ENCODE measurements at regions not wholly inside any gene's neighbourhood (a gene's known extent, or its start where the extent isn't known, plus 50 kb on each side); places are given as distances from the start of the nearest gene placed in this dataset.
"Not testable (repeated sequence)": the region's sequence is repeated elsewhere in the genome, so short reads cannot be mapped to it uniquely, and the experiment has no call there.

DNA sequence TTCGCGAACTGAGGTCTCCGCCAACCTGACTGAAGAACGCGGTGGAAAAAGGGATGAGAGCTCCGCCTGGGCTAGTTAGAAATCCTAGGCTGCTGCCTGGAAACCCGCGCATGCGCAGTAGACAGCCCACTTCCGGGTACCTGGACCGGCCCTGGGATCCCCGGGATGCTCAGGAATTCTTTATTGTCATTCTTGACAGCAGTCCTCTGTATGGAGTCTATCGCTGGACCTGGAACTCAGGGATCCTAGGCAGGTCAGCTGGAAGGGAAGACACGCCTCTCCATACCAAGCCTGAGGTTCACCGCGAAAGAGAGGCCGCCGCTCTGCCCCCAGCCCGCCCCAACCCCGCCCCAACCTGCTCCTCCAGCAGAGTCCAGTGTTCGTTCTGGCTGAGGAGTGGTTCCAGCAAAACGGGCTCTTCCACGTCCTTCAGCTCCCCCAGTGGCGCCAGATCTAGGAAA, 1379.2 kb upstream of the DEFB115 start:
- Histone ChIP-seq H3K4me3 (no peak overlapping the region), H3K36me3 (no peaks in the 10 kb centered on the region), H3K27me3 (no peaks in the 10 kb centered on the region), H3K9me3 (peaks cover 0 to 29% (median 7%) of the 10 kb centered on the region in 12 donors), H3K27ac (no peak overlapping the region), H3K4me1 (no peaks in the 10 kb centered on the region)
- intact Hi-C loops (cut with DNase I) = no loop called here
- TF ChIP-seq POLR2A (IDR thresholded peaks at IDR 0.05) = no peak
- TF ChIP-seq, protein P1, sequence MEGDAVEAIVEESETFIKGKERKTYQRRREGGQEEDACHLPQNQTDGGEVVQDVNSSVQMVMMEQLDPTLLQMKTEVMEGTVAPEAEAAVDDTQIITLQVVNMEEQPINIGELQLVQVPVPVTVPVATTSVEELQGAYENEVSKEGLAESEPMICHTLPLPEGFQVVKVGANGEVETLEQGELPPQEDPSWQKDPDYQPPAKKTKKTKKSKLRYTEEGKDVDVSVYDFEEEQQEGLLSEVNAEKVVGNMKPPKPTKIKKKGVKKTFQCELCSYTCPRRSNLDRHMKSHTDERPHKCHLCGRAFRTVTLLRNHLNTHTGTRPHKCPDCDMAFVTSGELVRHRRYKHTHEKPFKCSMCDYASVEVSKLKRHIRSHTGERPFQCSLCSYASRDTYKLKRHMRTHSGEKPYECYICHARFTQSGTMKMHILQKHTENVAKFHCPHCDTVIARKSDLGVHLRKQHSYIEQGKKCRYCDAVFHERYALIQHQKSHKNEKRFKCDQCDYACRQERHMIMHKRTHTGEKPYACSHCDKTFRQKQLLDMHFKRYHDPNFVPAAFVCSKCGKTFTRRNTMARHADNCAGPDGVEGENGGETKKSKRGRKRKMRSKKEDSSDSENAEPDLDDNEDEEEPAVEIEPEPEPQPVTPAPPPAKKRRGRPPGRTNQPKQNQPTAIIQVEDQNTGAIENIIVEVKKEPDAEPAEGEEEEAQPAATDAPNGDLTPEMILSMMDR (IDR thresholded peaks at IDR 0.05) = no peak
- DNase-seq (peak in 2 of 5 donors; percentile 16 to 62), ATAC-seq (peak; percentile 38 to 64 (median 58))
- WGBS, 4 donors = 32 to 53% (median 42%) methylated on average over 24 of the region's 24 CpGs

DNA sequence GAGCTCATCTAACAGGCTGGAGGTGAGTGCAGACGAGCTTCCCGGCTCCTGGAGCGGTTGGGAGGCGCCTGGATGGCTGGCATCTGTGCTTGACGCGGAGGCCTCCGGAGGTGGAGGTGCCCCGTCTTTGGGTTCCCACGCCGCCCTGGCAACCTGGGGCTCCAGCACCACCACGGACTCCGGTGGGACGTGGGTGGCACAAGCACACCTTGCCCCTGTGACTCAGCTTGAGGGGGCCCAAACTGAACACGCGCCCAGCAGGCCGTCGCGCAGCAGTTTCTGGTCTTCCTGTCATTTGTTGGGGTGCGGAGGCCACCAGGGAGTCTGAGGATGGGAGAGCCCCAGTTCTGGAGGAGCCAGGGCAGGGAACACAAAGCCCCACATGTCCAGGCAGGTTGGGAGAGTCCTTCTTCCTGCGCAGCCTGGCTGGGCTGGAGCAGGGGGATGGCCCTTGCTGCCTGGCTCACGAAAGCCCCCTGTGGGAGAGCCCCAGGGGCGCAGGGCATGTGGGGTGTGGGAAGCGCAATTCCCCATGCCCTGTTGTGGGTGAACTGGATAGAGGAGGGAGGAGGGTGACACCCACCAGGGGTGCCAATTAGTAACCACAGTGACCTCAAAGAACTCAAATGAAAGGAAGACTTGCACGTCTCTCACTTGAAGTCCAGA, 1378.6 kb upstream of the DEFB115 start:
- TF ChIP-seq, protein P1 (IDR thresholded peaks at IDR 0.05) = no peak
- TF ChIP-seq POLR2A (IDR thresholded peaks at IDR 0.05) = no peak
- Histone ChIP-seq H3K27me3 (no peaks in the 10 kb centered on the region), H3K36me3 (no peaks in the 10 kb centered on the region), H3K27ac (no peak overlapping the region), H3K9me3 (peaks cover 0 to 29% (median 7%) of the 10 kb centered on the region in 12 donors), H3K4me1 (no peaks in the 10 kb centered on the region), H3K4me3 (no peak overlapping the region)
- WGBS, 4 donors = 42 to 58% (median 44%) methylated on average over 17 to 24 of the region's 24 CpGs
- intact Hi-C loops (cut with DNase I) = no loop called here
- peak in 3 of 5 donors; percentile 8 to 69 (median 23) for DNase-seq
- ATAC-seq = peak in 3 of 4 donors; percentile 28 to 60 (median 41)

DNA sequence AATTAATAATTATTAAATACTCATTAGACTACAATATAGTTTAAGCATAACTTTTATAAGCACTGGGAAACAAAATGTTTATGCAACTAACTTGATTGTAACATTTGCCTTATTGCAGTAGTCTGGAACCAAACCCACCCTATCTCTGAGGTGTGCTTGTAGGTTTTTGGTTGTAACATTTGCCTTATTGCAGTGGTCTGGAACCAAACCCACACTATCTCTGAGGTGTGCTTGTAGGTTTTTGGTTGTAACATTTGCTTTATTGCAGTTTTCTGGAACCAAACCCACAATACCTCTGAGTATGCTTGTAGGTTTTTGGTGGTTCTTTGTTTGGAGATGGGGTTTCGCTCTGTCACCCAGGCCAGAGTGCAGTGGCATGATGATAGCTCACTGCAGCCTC, 1376.4 kb upstream of the DEFB115 start:
- not testable (repeated sequence) for ATAC-seq, H3K4me1 ChIP-seq, H3K4me3 ChIP-seq, H3K27me3 ChIP-seq, H3K27ac ChIP-seq, DNase-seq, H3K36me3 ChIP-seq
- intact Hi-C loops (cut with DNase I) = loop anchor here in 1 of 10 donors (10.0 kb wide), 1 partner anchor 756 kb away; no protein-coding TSS in a partner anchor
- WGBS, 4 donors = 74 to 88% (median 86%) methylated on average over 1 of the region's 1 CpG
- peaks cover 0 to 28% (median 7%) of the 10 kb centered on the region in 12 donors for H3K9me3 ChIP-seq

DNA sequence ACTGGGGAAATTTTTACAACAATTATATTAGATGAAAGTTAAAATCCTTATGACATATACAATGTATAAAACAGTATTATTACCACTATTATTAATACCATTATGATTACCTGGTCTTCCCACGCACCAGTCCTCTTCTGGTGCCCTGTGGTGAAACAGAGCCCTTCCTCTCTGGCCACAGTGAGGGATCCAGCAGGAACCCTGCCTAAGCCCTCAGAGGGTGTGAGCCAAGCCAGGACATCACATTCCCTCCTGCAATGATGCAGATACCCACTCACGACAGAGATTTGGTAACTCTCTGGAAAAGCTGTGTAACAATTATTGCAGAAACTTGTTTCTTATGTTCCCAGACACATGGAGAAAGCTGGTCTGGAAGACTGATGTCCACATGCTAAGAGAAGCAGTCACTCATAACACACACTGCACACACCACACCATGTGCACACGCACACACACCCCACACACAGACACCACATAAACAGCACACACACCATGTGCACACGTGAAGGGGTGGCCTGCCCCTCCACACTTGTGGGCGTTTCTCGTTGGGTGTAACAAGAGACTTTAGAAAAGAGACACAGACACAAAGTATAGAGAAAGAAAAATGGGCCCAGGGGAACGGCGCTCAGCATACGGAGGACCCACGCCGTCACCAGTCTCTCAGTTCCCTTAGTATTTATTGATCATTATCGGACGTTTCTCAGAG, 1373.8 kb upstream of the DEFB115 start:
- H3K27me3 ChIP-seq, H3K4me1 ChIP-seq, H3K27ac ChIP-seq, H3K4me3 ChIP-seq, H3K36me3 ChIP-seq: not testable (repeated sequence)
- H3K9me3 ChIP-seq = peaks cover 0 to 24% (median 5%) of the 10 kb centered on the region in 12 donors
- WGBS, 4 donors = 62 to 74% (median 68%) methylated on average over 13 of the region's 13 CpGs
- DNase-seq (peak in 1 of 5 donors; percentile 46), ATAC-seq (peak in 2 of 4 donors; percentile 39 to 74)
- intact Hi-C loops (cut with DNase I) = loop anchor here in 1 of 10 donors (10.0 kb wide), 1 partner anchor 759 kb away; no protein-coding TSS in a partner anchor

DNA sequence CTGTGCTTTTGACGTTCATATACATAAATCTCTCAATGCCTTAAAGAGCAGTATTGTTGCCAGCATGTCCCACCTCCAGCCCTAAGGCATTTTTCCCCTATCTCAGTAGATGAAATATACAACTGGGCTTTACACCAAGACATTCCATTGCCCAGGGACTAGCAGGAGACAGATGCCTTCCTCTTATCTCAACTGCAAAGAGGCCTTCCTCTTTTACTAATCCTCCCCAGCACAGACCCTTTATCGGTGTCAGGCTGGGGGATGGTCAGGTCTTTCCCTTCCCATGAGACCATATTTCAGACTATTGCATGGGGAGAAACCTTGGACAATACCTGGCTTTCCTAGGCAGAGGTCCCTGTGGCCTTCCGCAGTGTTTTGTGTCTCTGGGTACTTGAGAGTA, 1373.1 kb upstream of the DEFB115 start:
- ATAC-seq, H3K4me1 ChIP-seq, H3K4me3 ChIP-seq, H3K27me3 ChIP-seq, H3K36me3 ChIP-seq, H3K27ac ChIP-seq: not testable (repeated sequence)
- 65 to 73% (median 70%) methylated on average over 3 of the region's 3 CpGs for WGBS, 4 donors
- H3K9me3 ChIP-seq = peaks cover 0 to 17% (median 0%) of the 10 kb centered on the region in 12 donors
- peak in 1 of 5 donors; percentile 48 for DNase-seq
- intact Hi-C loops (cut with DNase I) = loop anchor here in 1 of 10 donors (10.0 kb wide), 1 partner anchor 760 kb away; no protein-coding TSS in a partner anchor

DNA sequence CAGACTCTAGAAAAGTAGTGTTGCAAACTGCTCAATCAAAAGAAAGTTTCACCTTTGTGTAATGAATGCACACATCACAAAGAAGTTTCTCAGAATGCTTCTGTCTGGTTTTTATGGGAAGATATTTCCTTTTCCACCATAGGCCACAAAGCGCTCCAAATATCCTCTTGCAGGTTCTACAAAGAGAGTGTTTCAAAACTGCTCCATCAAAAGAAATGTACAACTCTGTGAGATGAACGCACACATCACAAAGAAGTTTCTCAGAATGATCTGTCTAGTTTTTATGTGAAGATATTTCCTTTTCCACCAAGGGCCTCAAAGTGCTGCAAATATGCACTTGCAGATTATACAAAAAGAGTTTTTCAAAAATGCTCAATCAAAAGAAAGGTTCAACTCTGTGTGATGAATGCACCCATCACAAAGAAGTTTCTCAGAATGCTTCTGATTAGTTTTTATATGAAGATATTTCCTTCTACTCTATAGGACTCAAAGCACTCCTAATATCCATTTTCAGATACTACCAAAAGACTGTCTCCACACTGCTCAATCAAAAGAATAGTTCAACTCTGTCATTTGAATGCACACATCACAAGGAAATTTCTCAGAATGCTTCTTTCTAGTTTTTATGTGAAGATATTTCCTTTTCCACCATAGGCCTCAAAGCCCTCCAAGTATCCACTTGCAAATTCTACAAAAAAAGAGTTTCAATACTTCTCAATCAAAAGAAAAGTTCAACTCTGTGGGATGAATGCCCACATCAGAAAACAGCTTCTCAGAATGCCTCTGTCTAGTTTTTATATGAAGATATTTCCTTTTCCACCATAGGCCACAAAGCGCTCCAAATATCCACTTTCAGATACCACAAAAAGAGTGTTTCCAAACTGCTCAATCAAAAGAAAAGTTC, 1371.9 kb upstream of the DEFB115 start:
- not testable (repeated sequence) for H3K4me1 ChIP-seq, H3K36me3 ChIP-seq, ATAC-seq, H3K4me3 ChIP-seq, DNase-seq, H3K27ac ChIP-seq, H3K27me3 ChIP-seq
- H3K9me3 ChIP-seq = peaks cover 0 to 19% (median 0%) of the 10 kb centered on the region in 12 donors
- intact Hi-C loops (cut with DNase I) = loop anchor here in 1 of 10 donors (10.0 kb wide), 1 partner anchor 761 kb away; no protein-coding TSS in a partner anchor
- WGBS, 4 donors = 10 to 57% (median 28%) methylated on average over 1 to 2 of the region's 3 CpGs

DNA sequence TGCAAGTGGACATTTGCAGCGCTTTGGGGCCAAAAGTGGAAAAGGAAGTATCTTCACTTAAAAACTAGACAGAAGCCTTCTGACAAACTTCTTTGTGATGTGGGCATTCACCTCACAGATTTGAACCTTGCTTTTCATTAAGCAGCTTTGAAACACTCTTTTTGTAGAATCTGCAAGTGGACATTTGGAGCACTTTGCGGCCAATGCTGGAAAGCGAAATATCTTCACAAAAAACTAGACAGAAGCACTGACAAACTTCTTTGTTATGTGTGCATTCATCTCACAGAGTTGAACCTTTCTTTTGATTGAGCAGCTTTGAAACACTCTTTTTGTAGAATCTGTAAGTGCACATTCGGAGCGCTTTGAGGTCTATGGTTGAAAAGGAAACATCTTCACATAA, 1365.9 kb upstream of the DEFB115 start:
- H3K36me3 ChIP-seq, H3K4me3 ChIP-seq, H3K27me3 ChIP-seq, DNase-seq, H3K4me1 ChIP-seq, ATAC-seq, H3K27ac ChIP-seq: not testable (repeated sequence)
- 84 to 89% (median 86%) methylated on average over 5 of the region's 5 CpGs for WGBS, 4 donors
- intact Hi-C loops (cut with DNase I) = loop anchor here in 3 of 10 donors (10.0 kb wide), 1 partner anchor 687 kb away; no protein-coding TSS in a partner anchor
- H3K9me3 ChIP-seq = peaks cover 0 to 28% (median 4%) of the 10 kb centered on the region in 12 donors
